ENCODE measurements at regions not wholly inside any gene's neighbourhood (a gene's known extent, or its start where the extent isn't known, plus 50 kb on each side); places are given as distances from the start of the nearest gene placed in this dataset.

GRCh38 chr10:31145986-31146385 is 114.3 kb upstream of the ZNF438 start:
- DNase-seq, result no peak
- Mint-ChIP-seq H3K4me3 (ENCODE audit: unreplicated experiment) (no peak overlapping the region), H3K27ac (ENCODE audit: unreplicated experiment) (no peak overlapping the region), H3K27me3 (ENCODE audit: insufficient read depth, unreplicated experiment) (peaks cover 2% of the 10 kb centered on the region), H3K9me3 (ENCODE audit: unreplicated experiment) (no peaks in the 10 kb centered on the region), H3K36me3 (ENCODE audit: insufficient read depth, unreplicated experiment) (no peaks in the 10 kb centered on the region), H3K4me1 (ENCODE audit: low read depth, unreplicated experiment) (no peaks in the 10 kb centered on the region)
- POLR2A ChIA-PET, result no interaction called here
- no peak overlapping the region for H3K4me3 ChIP-seq (ENCODE audit: low read depth, low read length)
- BruUV-seq (replicated peaks), result no TSS peak
- no peaks in the 10 kb centered on the region for H3K27me3 ChIP-seq (replicated peaks; ENCODE audit: control insufficient read depth, insufficient read depth, low read length)
- TF ChIP-seq CTCF (IDR thresholded peaks at IDR 0.05; ENCODE audit: insufficient read depth in 1 of 2, low read depth in 1 of 2, low read length in 1 of 2, severe bottlenecking in 1 of 2, unreplicated experiment in 1 of 2), result no peak
- no peaks in the 10 kb centered on the region for H3K36me3 ChIP-seq (ENCODE audit: control insufficient read depth, insufficient read depth, low read length)
- 0 out of 2 replicates have a peak, but pooled peaks cover 2% of the 10 kb centered on the region for H3K9me3 ChIP-seq
- CTCF ChIA-PET, result no interaction called here
- intact Hi-C loops (cut with micrococcal nuclease; ENCODE audit: unreplicated experiment), result no loop called here
- no peaks in the 10 kb centered on the region for H3K4me1 ChIP-seq

GRCh38 chr10:31146491-31147209 is 115.0 kb upstream of the ZNF438 start:
- ChIA-PET POLR2A (no interaction called here), CTCF (no interaction called here)
- Mint-ChIP-seq H3K4me3 (ENCODE audit: unreplicated experiment) (no peak overlapping the region), H3K4me1 (ENCODE audit: low read depth, unreplicated experiment) (no peaks in the 10 kb centered on the region), H3K36me3 (ENCODE audit: insufficient read depth, unreplicated experiment) (no peaks in the 10 kb centered on the region), H3K9me3 (ENCODE audit: unreplicated experiment) (no peaks in the 10 kb centered on the region), H3K27ac (ENCODE audit: unreplicated experiment) (no peak overlapping the region), H3K27me3 (ENCODE audit: insufficient read depth, unreplicated experiment) (peaks cover 2% of the 10 kb centered on the region)
- no peak overlapping the region for H3K4me3 ChIP-seq (ENCODE audit: low read depth, low read length)
- BruUV-seq (replicated peaks), result no TSS peak
- DNase-seq, result no peak
- H3K4me1 ChIP-seq, result no peaks in the 10 kb centered on the region
- no peaks in the 10 kb centered on the region for H3K36me3 ChIP-seq (ENCODE audit: control insufficient read depth, insufficient read depth, low read length)
- TF ChIP-seq CTCF (IDR thresholded peaks at IDR 0.05; ENCODE audit: insufficient read depth in 1 of 2, low read depth in 1 of 2, low read length in 1 of 2, severe bottlenecking in 1 of 2, unreplicated experiment in 1 of 2), result no peak
- no peaks in the 10 kb centered on the region for H3K27me3 ChIP-seq (replicated peaks; ENCODE audit: control insufficient read depth, insufficient read depth, low read length)
- H3K9me3 ChIP-seq, result 0 out of 2 replicates have a peak, but pooled peaks cover 2% of the 10 kb centered on the region
- intact Hi-C loops (cut with micrococcal nuclease; ENCODE audit: unreplicated experiment), result no loop called here

- POLR2A ChIA-PET, result no interaction called here
- H3K4me1 ChIP-seq, result no peaks in the 10 kb centered on the region
- CTCF ChIA-PET, result no interaction called here
- DNase-seq, result no peak
- Mint-ChIP-seq H3K36me3 (ENCODE audit: insufficient read depth, unreplicated experiment) (no peaks in the 10 kb centered on the region), H3K4me3 (ENCODE audit: unreplicated experiment) (no peak overlapping the region), H3K9me3 (ENCODE audit: unreplicated experiment) (no peaks in the 10 kb centered on the region), H3K27ac (ENCODE audit: unreplicated experiment) (no peak overlapping the region), H3K4me1 (ENCODE audit: low read depth, unreplicated experiment) (no peaks in the 10 kb centered on the region), H3K27me3 (ENCODE audit: insufficient read depth, unreplicated experiment) (peaks cover 2% of the 10 kb centered on the region)
- BruUV-seq (replicated peaks), result no TSS peak
- H3K27me3 ChIP-seq (replicated peaks; ENCODE audit: control insufficient read depth, insufficient read depth, low read length), result no peaks in the 10 kb centered on the region
- H3K4me3 ChIP-seq (ENCODE audit: low read depth, low read length), result no peak overlapping the region
- intact Hi-C loops (cut with micrococcal nuclease; ENCODE audit: unreplicated experiment), result no loop called here
- H3K36me3 ChIP-seq (ENCODE audit: control insufficient read depth, insufficient read depth, low read length), result no peaks in the 10 kb centered on the region
- H3K9me3 ChIP-seq, result 0 out of 2 replicates have a peak, but pooled peaks cover 2% of the 10 kb centered on the region
- no peak for TF ChIP-seq CTCF (IDR thresholded peaks at IDR 0.05; ENCODE audit: insufficient read depth in 1 of 2, low read depth in 1 of 2, low read length in 1 of 2, severe bottlenecking in 1 of 2, unreplicated experiment in 1 of 2)
Measured at GRCh38 chr10:31147210-31147608, 115.5 kb upstream of the ZNF438 start.
